NCI-H1417 treated with DMSO at 0.1 percent for 48 hours (cell line): ENCODE measurements at regions not wholly inside any gene's neighbourhood (a gene's known extent, or its start where the extent isn't known, plus 50 kb on each side); places are given as distances from the start of the nearest gene placed in this dataset.
A peak's percentile ranks its signal among the peaks of the same experiment; 100 is the strongest.

Experiments
- DNase-seq: peaks from one replicate; lab custom pipeline; 2025; lab: John Stamatoyannopoulos, UW

GRCh38 chr3:153314038-153314437, 152.0 kb downstream of the RAP2B start:
- no peak for DNase-seq

GRCh38 chr3:153315781-153316180, 153.8 kb downstream of the RAP2B start:
- DNase-seq, result no peak

GRCh38 chr3:153319705-153320554, 157.9 kb downstream of the RAP2B start:
- no peak for DNase-seq

GRCh38 chr3:153320585-153321128, 158.6 kb downstream of the RAP2B start:
- no peak for DNase-seq

- DNase-seq, result no peak
Observed at GRCh38 chr3:153328690-153329089, 166.7 kb downstream of the RAP2B start.

GRCh38 chr3:153330901-153331300, 168.9 kb downstream of the RAP2B start:
- no peak for DNase-seq

GRCh38 chr3:153331676-153332075, 169.7 kb downstream of the RAP2B start:
- no peak for DNase-seq

GRCh38 chr3:153334558-153334957, 172.5 kb downstream of the RAP2B start:
- no peak for DNase-seq

- no peak for DNase-seq
Observed at GRCh38 chr3:153337369-153337768, 175.3 kb downstream of the RAP2B start.

- DNase-seq, result no peak
Observed at GRCh38 chr3:153338487-153338886, 176.5 kb downstream of the RAP2B start.

GRCh38 chr3:153339065-153339464, 177.0 kb downstream of the RAP2B start:
- no peak for DNase-seq

GRCh38 chr3:153343988-153344782, 182.2 kb downstream of the RAP2B start:
- no peak for DNase-seq

GRCh38 chr3:153348457-153349107, 186.6 kb downstream of the RAP2B start:
- no peak for DNase-seq

- no peak for DNase-seq
Observed at GRCh38 chr3:153349108-153349499, 187.1 kb downstream of the RAP2B start.

GRCh38 chr3:153350420-153350819, 188.4 kb downstream of the RAP2B start:
- no peak for DNase-seq

GRCh38 chr3:153354641-153355040, 192.6 kb downstream of the RAP2B start:
- DNase-seq, result no peak

- DNase-seq, result no peak
Observed at GRCh38 chr3:153355559-153355958, 193.5 kb downstream of the RAP2B start.

- no peak for DNase-seq
Observed at GRCh38 chr3:153356908-153357307, 194.9 kb downstream of the RAP2B start.

GRCh38 chr3:153357436-153357835, 195.4 kb downstream of the RAP2B start:
- DNase-seq, result peak; percentile 36

- DNase-seq, result no peak
Observed at GRCh38 chr3:153369561-153370374, 207.7 kb downstream of the RAP2B start.

- DNase-seq, result no peak
Observed at GRCh38 chr3:153370680-153371079, 208.7 kb downstream of the RAP2B start.

GRCh38 chr3:153372326-153372725, 210.3 kb downstream of the RAP2B start:
- no peak for DNase-seq
